BLaER1 treated with 17β-estradiol and CSF1 and Interleukin-3, amounts not matched to agents 10 nM and 100 nM (cell line): ENCODE measurements at regions not wholly inside any gene's neighbourhood (a gene's known extent, or its start where the extent isn't known, plus 50 kb on each side); places are given as distances from the start of the nearest gene placed in this dataset.
"Not testable (repeated sequence)": the region's sequence is repeated elsewhere in the genome, so short reads cannot be mapped to it uniquely, and the experiment has no call there.

Source experiments
- H3K27ac ChIP-seq, 11 experiments: shearing (Covaris generic); formaldehyde crosslinking; 2 replicates each; pipeline ENCODE4 v1.8.1; 2022
- H3K27me3 ChIP-seq, 11 experiments: shearing (Covaris generic); formaldehyde crosslinking; 2 replicates each; pipeline ENCODE4 v1.8.1; 2022
- H3K36me3 ChIP-seq, 11 experiments: shearing (Covaris generic); formaldehyde crosslinking; 2 replicates each; pipeline ENCODE4 v1.8.1; 2022
- H3K4me1 ChIP-seq, 10 experiments: shearing (Covaris generic); formaldehyde crosslinking; 2 replicates each; pipeline ENCODE4 v1.8.1; 2022
- H3K4me2 ChIP-seq, 11 experiments: shearing (Covaris generic); formaldehyde crosslinking; 2 replicates each; pipeline ENCODE4 v1.8.1; 2022
- H3K4me3 ChIP-seq, 10 experiments: shearing (Covaris generic); formaldehyde crosslinking; 2 replicates each; pipeline ENCODE4 v1.8.1; 2022
- H3K9ac ChIP-seq, 11 experiments: shearing (Covaris generic); formaldehyde crosslinking; 2 replicates each; pipeline ENCODE4 v1.8.1; 2022
- H3K9me3 ChIP-seq, 11 experiments: shearing (Covaris generic); formaldehyde crosslinking; replicated peaks in 1 of 11; 2 replicates each; pipeline ENCODE4 v1.8.1; 2022
- H4K20me1 ChIP-seq, 11 experiments: shearing (Covaris generic); formaldehyde crosslinking; 2 replicates each; pipeline ENCODE4 v1.8.1; 2022
- Cebpa-rat ChIP-seq, 11 experiments: shearing (Covaris generic); IDR thresholded peaks; 2 replicates each; pipeline ENCODE4 v1.8.1; 2022

GRCh38 chr2:166661824-166662223 lies 167.8 kb upstream of the SCN7A start:
- H3K9me3 ChIP-seq: peaks cover 0 to 8% (median 0%) of the 10 kb centered on the region in 11 experiments; a peak in 4 of 22 replicates
- no peaks in the 10 kb centered on the region for H4K20me1 ChIP-seq
- H3K27ac ChIP-seq: no peak overlapping the region
- peaks cover 6 to 64% (median 32%) of the 10 kb centered on the region in 10 experiments; a peak in 16 of 20 replicates for H3K4me1 ChIP-seq
- H3K36me3 ChIP-seq: no peaks in the 10 kb centered on the region
- H3K4me2 ChIP-seq: peak overlapping the region in 7 of 11 experiments; percentile 18 to 70 (median 46); a peak in 12 of 22 replicates
- no peak overlapping the region for H3K4me3 ChIP-seq
- no peak overlapping the region for H3K9ac ChIP-seq
- no peaks in the 10 kb centered on the region for H3K27me3 ChIP-seq
- TF ChIP-seq Cebpa-rat (IDR thresholded peaks at IDR 0.05): no peak

- no peak overlapping the region for H3K9ac ChIP-seq
- H3K4me3 ChIP-seq: no peak overlapping the region
- peak overlapping the region in 8 of 11 experiments; percentile 18 to 70 (median 46); a peak in 13 of 22 replicates for H3K4me2 ChIP-seq
- peaks cover 0 to 8% (median 0%) of the 10 kb centered on the region in 11 experiments; a peak in 4 of 22 replicates for H3K9me3 ChIP-seq
- peaks cover 6 to 64% (median 32%) of the 10 kb centered on the region in 10 experiments; a peak in 16 of 20 replicates for H3K4me1 ChIP-seq
- H4K20me1 ChIP-seq: no peaks in the 10 kb centered on the region
- H3K27ac ChIP-seq: no peak overlapping the region
- no peak for TF ChIP-seq Cebpa-rat (IDR thresholded peaks at IDR 0.05)
- H3K36me3 ChIP-seq: no peaks in the 10 kb centered on the region
- H3K27me3 ChIP-seq: no peaks in the 10 kb centered on the region
Measured at GRCh38 chr2:166661391-166661790, 167.3 kb upstream of the SCN7A start.

GRCh38 chr2:166658901-166659300 lies 164.9 kb upstream of the SCN7A start:
- no peak overlapping the region for H3K4me3 ChIP-seq
- no peak overlapping the region for H3K27ac ChIP-seq
- no peak for TF ChIP-seq Cebpa-rat (IDR thresholded peaks at IDR 0.05)
- H4K20me1 ChIP-seq: no peaks in the 10 kb centered on the region
- no peaks in the 10 kb centered on the region for H3K27me3 ChIP-seq
- H3K4me2 ChIP-seq: no peak overlapping the region
- peaks cover 1 to 41% (median 20%) of the 10 kb centered on the region in 10 experiments; a peak in 16 of 20 replicates for H3K4me1 ChIP-seq
- H3K9me3 ChIP-seq: peaks cover 0 to 18% (median 0%) of the 10 kb centered on the region in 11 experiments; a peak in 4 of 22 replicates
- no peak overlapping the region for H3K9ac ChIP-seq
- H3K36me3 ChIP-seq: no peaks in the 10 kb centered on the region

DNA sequence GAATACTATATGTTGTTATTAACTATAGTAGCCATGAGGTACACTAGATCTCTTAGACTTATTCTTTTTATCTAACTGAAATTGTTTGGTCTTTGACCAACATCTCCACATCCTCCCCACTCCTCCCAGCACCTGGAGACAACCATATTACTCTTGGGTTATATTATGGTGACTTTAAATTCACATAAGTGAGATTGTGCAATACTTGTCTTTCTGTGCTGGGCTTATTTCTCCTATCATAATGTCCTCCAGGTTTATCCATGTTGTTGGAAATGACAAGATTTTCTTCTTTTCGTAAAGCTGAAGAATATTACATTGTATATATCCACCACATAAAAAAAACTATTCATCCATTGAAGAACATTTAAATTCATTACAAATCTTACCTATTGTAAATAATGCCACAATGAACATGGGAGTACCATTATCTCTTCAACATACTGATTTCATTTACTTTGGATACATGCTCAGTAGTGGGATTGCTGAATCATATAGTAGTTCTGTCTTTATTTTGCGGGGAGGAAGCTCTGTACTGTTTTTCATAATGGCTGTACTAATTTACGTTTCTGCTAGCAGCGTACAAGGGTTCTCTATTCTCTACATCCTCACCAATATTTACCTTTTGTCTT lies 159.2 kb upstream of the SCN7A start:
- H3K27me3 ChIP-seq: no peaks in the 10 kb centered on the region
- H3K4me3 ChIP-seq: no peak overlapping the region
- no peaks in the 10 kb centered on the region for H3K4me1 ChIP-seq
- no peaks in the 10 kb centered on the region for H4K20me1 ChIP-seq
- H3K9ac ChIP-seq: no peak overlapping the region
- peak in 2 of 11 experiments; percentile 47 to 57; a peak in 3 of 22 replicates for TF ChIP-seq Cebpa-rat (IDR thresholded peaks at IDR 0.05)
- H3K9me3 ChIP-seq: peaks cover 0 to 18% (median 0%) of the 10 kb centered on the region in 11 experiments; a peak in 2 of 22 replicates
- H3K4me2 ChIP-seq: no peak overlapping the region
- no peaks in the 10 kb centered on the region for H3K36me3 ChIP-seq
- no peak overlapping the region for H3K27ac ChIP-seq

DNA sequence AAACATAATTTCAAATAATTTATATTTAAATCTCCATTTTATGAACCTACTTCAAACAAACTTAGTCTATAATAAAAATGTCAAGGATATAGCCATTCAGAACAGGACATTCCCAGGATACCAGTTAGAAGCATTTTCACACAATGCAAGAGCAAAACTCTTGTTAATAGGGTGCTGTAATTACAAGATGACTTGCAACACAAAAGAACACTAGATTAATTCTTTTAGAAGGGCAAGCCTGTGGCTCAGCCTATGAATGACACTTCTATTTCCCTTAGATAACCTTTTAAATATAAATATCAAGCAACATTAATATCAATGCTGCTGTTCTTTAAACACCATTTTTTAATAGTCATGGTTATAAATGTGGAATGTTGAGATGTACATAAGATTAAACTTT lies 157.9 kb upstream of the SCN7A start:
- no peaks in the 10 kb centered on the region for H3K36me3 ChIP-seq
- no peak overlapping the region for H3K27ac ChIP-seq
- no peak overlapping the region for H3K9ac ChIP-seq
- H3K4me2 ChIP-seq: no peak overlapping the region
- TF ChIP-seq Cebpa-rat (IDR thresholded peaks at IDR 0.05): no peak
- H3K9me3 ChIP-seq: peaks cover 0 to 13% (median 0%) of the 10 kb centered on the region in 11 experiments; a peak in 2 of 22 replicates
- H3K4me3 ChIP-seq: no peak overlapping the region
- H3K4me1 ChIP-seq: no peaks in the 10 kb centered on the region
- H4K20me1 ChIP-seq: no peaks in the 10 kb centered on the region
- H3K27me3 ChIP-seq: no peaks in the 10 kb centered on the region

- Histone ChIP-seq H3K36me3 (no peaks in the 10 kb centered on the region), H3K9me3 (peaks cover 0 to 7% (median 0%) of the 10 kb centered on the region in 11 experiments; a peak in 2 of 22 replicates), H4K20me1 (no peaks in the 10 kb centered on the region), H3K4me3 (no peak overlapping the region), H3K9ac (no peak overlapping the region), H3K4me2 (no peak overlapping the region), H3K27ac (no peak overlapping the region), H3K27me3 (no peaks in the 10 kb centered on the region), H3K4me1 (no peaks in the 10 kb centered on the region)
- TF ChIP-seq Cebpa-rat (IDR thresholded peaks at IDR 0.05): no peak
Measured at GRCh38 chr2:166651080-166651675, 157.1 kb upstream of the SCN7A start.

DNA sequence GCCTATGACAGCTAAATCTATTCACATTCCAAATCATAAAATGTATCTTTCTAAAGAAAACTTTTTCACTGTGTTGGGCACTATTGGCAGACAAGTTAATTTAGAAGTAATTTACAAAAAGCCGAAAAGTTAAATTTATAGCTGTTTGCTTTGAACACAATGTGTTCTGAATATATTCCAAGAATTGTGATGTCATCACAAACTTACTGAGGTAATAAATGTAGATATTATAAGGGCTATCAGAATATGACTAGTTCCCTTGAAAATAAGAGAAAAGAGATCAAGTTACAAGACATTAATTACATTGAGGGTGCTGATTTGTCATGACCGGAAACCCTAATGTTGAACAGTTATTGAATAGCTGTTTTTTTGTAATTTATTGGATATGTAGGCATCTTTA lies 153.9 kb upstream of the SCN7A start:
- Histone ChIP-seq H3K27ac (no peak overlapping the region), H3K9ac (no peak overlapping the region), H3K4me1 (no peaks in the 10 kb centered on the region), H4K20me1 (no peaks in the 10 kb centered on the region), H3K36me3 (no peaks in the 10 kb centered on the region), H3K4me2 (no peak overlapping the region), H3K4me3 (no peak overlapping the region), H3K27me3 (no peaks in the 10 kb centered on the region), H3K9me3 (no peaks in the 10 kb centered on the region)
- TF ChIP-seq Cebpa-rat (IDR thresholded peaks at IDR 0.05): no peak

DNA sequence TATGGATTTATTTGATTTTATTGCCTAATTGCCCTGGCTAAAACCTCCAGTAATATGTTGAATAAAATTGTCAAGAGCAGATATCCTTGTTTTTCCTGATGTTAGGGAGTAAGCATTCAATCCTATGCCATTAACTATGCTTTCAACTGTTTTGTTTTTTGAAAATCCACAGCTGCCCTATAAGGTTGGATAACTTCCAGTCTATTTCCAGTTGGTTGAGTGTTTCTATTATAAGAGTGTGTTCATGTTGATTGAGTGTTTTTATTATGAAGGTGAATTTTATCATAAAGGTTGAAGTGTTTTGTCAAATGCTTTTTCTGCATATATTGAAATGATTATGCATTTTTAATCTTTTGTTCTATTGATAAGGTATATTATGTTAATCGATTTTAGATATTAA lies 149.9 kb upstream of the SCN7A start:
- no peak overlapping the region for H3K4me3 ChIP-seq
- H3K27me3 ChIP-seq: no peaks in the 10 kb centered on the region
- no peak for TF ChIP-seq Cebpa-rat (IDR thresholded peaks at IDR 0.05)
- H3K9me3 ChIP-seq: peaks cover 0 to 6% (median 0%) of the 10 kb centered on the region in 11 experiments; a peak in 3 of 22 replicates
- no peak overlapping the region for H3K4me2 ChIP-seq
- H3K36me3 ChIP-seq: no peaks in the 10 kb centered on the region
- H3K4me1 ChIP-seq: no peaks in the 10 kb centered on the region
- no peaks in the 10 kb centered on the region for H4K20me1 ChIP-seq
- H3K9ac ChIP-seq: no peak overlapping the region
- no peak overlapping the region for H3K27ac ChIP-seq

GRCh38 chr2:166641516-166641915 lies 147.5 kb upstream of the SCN7A start:
- not testable (repeated sequence) for H3K36me3 ChIP-seq, H3K9ac ChIP-seq, H3K4me1 ChIP-seq, H3K4me2 ChIP-seq, H3K27ac ChIP-seq, H3K27me3 ChIP-seq, H4K20me1 ChIP-seq, H3K4me3 ChIP-seq
- peaks cover 0 to 12% (median 0%) of the 10 kb centered on the region in 11 experiments; a peak in 6 of 22 replicates for H3K9me3 ChIP-seq
